ENCODE measurements at regions not wholly inside any gene's neighbourhood (a gene's known extent, or its start where the extent isn't known, plus 50 kb on each side); places are given as distances from the start of the nearest gene placed in this dataset.

DNA sequence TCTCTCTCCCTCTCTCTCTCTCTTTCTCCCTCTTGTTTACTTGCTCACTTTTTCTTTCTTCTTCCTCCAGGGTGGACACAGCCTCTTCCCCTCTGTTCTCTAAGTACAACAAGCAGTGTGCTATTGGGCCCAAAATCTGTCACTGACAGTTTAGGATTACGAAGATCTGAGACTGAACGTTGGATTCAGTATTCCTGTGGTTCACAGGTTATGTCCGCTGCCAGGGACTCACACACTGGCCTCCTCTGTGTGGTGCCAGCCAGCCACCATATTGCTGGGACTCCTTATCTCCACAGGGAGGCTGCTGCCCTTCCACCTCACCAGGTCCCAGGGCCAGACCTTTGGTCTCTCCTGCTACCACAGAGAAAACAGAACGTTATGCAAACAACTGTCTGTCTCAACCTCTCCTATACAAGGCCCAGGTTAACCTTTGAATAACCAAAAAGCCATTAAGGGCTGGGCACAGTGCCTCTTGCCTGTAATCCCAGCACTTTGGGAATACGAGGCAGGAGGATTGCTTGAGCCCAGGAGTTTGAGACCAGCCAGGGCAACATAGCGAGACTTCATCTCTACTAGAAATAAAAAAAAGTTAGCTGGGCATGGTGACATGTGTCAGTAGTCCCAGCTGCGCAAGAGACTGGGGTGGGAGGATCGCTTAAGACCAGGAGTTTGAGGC is 171.9 kb upstream of the RAB4A start:
- no peak for DNase-seq

- DNase-seq: no peak
These were observed 169.7 kb upstream of the RAB4A start for GRCh38 chr1:229101011-229101871.

- no peak for DNase-seq
These were observed 168.0 kb upstream of the RAB4A start for GRCh38 chr1:229102741-229103391.

DNA sequence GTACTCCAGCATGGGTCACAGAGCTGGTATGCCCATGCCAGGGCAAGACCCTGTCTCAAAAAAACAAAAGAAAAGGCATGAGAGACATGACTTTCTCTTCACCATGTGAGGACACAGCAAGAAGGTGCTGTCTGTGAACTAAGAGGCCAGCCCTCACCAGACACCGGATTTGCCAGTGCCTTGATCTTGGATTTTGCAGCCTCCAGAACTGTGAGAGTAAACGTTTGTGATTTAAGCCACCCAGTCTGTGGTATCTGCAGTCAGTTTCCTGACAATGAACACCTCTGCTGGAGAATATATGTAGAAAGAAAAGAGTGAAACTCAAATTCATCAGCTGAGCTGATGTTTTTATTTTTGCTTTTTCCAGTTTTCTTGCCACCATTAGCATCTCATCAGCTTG is 166.3 kb upstream of the RAB4A start:
- DNase-seq: no peak

GRCh38 chr1:229105109-229105508 is 165.8 kb upstream of the RAB4A start:
- DNase-seq: no peak

- no peak for DNase-seq
These were observed 164.9 kb upstream of the RAB4A start for GRCh38 chr1:229105822-229106525.

- DNase-seq: no peak
These were observed 164.3 kb upstream of the RAB4A start for GRCh38 chr1:229106526-229107125.

GRCh38 chr1:229107304-229107815 is 163.6 kb upstream of the RAB4A start:
- DNase-seq: no peak

DNA sequence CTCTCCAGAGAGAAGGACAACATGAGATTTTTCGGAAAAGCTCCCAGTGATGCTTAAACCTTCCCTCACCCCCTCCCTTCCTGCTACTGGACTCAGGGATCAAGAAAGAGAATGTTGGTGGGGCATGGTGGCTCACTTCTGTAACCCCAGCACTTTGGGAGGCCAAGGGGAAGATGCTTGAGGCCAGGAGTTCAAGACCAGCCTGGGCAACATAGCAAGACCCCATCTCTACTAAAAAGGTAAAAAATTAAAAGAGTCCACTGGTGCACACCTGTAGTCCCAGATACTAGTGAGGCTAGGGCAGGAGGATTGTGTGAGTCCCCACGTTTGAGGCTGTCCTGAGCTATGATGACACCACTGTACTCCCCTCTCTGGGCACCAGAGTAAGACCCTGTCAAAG is 162.9 kb upstream of the RAB4A start:
- DNase-seq: no peak

DNA sequence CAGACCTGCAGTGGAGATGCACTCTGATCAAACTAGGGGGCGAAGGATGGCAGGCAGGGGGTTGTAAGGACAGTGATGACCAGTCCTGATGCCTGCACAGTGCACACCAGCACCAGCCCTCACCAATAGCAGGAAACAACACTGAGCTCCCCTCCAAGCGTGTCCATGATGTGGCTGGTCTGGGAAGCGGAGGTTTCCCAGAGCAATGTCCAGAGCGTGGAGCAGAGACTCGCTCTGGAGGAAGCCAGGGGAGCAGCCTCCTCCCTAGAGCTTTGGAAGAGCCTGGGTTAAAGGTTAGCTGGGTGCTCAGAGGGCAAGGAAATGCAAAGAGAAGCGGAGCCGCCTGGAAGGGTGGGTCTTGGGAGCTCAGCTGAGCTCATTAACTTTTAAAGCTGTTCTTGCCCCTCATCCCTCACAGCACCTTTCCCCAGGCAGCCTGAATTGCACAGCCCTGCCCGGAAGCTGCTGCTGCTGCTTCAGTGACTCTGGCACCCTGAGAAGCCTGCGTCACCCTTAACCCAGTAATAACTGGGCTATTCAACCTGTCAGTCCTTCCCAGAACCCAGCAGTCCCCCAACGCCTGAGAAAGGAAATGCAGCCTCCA is 162.2 kb upstream of the RAB4A start:
- DNase-seq: no peak

GRCh38 chr1:229109320-229109761 is 161.6 kb upstream of the RAB4A start:
- DNase-seq: no peak

DNA sequence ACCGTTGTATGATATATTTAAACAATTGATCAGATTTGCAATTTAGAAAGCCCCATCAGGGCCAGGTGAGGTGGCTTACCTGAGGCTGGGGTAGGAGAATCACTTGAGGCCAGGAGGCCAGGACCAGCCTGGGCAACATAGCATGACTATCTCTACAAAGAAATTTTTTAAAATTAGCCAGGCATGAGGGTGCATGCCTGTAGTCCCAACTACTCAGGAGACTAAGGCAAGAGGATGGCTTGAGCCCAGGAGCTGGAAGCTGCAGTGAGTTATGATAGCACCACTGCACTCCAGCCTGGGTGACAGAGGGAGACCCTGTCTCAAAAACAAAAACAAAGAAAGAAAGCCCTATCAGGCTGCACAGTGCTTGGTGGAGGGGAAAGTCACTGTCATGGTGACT is 159.9 kb upstream of the RAB4A start:
- DNase-seq: no peak

DNA sequence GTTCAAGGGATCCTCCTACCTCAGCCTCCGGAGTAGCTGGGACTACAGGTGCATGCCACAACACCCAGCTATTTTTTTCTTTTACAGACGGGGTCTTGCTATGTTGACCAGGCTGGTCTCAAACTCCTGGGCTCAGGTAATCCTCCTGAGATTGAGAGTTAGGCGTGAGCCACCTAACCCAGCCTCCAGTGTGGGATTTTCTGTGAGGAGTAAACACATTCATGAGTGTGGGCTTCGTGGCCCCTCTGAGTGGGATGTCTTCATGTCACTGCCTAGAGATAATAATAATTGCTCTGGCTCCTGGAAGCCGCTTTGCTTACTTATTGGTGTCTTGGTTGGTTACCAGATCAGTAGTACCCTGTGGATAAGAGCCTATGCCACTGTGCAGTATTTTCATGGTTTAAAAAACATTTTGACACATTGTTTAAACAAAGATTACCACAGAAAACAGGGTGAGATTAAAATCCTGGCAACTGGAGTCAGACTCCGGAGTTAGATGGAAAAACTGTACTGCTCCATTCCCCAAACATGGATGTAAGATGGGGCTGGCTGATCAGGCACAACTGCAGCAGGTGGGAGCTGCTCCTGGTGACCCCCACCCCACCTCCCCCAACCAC is 159.1 kb upstream of the RAB4A start:
- no peak for DNase-seq

- DNase-seq: no peak
These were observed 157.9 kb upstream of the RAB4A start for GRCh38 chr1:229112832-229113548.

- no peak for DNase-seq
These were observed 156.6 kb upstream of the RAB4A start for GRCh38 chr1:229114315-229114714.

DNA sequence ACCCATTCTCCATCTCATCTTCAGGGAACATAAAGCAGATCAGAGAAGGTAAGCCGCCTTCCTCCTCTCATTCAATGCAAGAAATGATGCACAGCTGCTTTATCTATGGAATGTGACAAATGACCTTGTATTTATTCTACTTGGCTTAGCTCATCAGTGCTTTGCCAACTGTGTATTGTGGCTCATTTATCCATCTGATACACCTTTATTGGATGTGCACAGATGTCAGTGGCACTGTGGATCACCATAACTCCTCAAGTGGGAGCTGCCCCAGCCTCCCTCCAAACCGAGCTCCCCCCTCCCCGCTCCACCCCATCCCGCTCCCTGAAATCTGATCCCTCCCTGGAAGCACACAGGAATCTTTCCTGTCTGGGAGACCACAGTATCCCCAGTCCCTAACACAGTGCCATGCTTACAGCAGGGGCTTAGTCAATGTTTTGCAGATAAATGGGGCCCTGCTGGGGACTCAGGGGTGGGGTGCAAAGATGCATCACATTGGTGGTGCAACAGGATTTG is 156.0 kb upstream of the RAB4A start:
- no peak for DNase-seq

DNA sequence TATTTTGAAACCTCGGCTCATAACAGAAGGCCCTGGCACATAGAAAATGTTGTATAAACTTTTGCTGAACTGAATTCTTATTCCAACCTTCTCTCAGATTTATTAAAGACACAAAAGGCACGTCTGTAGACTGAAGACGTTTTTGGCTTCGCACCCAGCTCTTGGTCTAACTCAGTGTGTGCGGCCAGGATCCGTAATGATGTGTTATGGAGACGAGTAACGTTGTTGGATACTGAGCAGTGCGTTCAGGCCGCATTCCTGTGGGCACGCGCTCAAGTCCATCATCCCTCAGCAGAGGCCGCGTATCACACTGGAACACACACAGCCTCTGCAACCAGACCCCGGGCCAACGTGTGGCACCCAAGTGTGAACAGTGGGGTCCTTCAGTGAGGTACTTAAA is 154.8 kb upstream of the RAB4A start:
- DNase-seq: no peak

DNA sequence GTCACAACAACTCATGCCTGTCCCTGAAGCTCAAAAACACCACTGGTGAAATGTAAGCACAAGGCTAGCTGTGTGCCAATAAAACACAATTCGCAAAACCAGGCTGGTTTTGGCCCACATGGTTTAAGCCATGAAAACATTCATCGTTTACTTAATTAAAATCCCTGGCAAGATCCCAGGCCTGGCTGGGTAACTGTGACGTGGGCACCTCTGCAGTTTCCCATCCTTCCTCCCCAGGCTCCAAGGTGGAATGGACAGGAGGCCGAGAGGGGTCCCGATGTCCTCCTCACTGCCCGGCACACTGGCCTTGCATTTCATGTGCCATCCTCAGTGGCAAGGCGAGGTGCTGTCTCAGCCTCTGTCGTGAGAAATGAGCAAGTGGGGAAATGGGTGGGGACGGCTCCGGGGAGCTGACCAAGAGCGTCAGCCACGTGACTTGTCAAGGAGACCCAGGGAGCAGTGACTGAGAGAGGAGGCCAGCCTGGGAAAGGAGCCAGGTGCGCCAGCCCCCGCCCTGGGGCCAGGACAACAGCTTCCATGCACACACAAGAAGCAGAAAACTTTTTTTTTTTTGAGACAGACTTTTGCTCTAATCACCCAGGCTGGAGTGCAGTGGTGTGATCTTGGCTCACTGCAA is 153.1 kb upstream of the RAB4A start:
- DNase-seq: no peak

GRCh38 chr1:229118477-229119061 is 152.3 kb upstream of the RAB4A start:
- no peak for DNase-seq

GRCh38 chr1:229119161-229119560 is 151.8 kb upstream of the RAB4A start:
- DNase-seq: no peak
